Upper lobe of right lung (tissue), 1 donor: ENCODE measurements at regions not wholly inside any gene's neighbourhood (a gene's known extent, or its start where the extent isn't known, plus 50 kb on each side); places are given as distances from the start of the nearest gene placed in this dataset.
"Not testable (repeated sequence)": the region's sequence is repeated elsewhere in the genome, so short reads cannot be mapped to it uniquely, and the experiment has no call there.

Experiments used
- ATAC-seq: fragments of 200-7000 bp; cut with Tn5 transposase; one replicate; pipeline ENCODE4 v1.9.1; 2020; ENCODE audit warnings: mild to moderate bottlenecking, moderate library complexity
- DNase-seq: peaks from one replicate; pipeline ENCODE4 v3.0.0-alpha.2; 2020
- H3K27ac ChIP-seq: fragments of 200-600 bp; one replicate; pipeline ENCODE4 v1.8.0; 2022
- H3K27me3 ChIP-seq: fragments of 200-600 bp; one replicate; pipeline ENCODE4 v1.8.0; 2022; ENCODE audit warnings: mild to moderate bottlenecking
- H3K36me3 ChIP-seq: fragments of 200-600 bp; one replicate; pipeline ENCODE4 v1.8.0; 2022
- H3K4me1 ChIP-seq: fragments of 200-600 bp; one replicate; pipeline ENCODE4 v1.8.0; 2022
- H3K4me3 ChIP-seq: fragments of 200-600 bp; one replicate; pipeline ENCODE4 v1.8.0; 2022; ENCODE audit warnings: mild to moderate bottlenecking
- H3K9me3 ChIP-seq: fragments of 200-600 bp; one replicate; pipeline ENCODE4 v1.8.0; 2022
- CTCF ChIP-seq: fragments of 200-600 bp; IDR thresholded peaks from one replicate; pipeline ENCODE4 v1.8.0; 2022; ENCODE audit warnings: antibody characterized with exemption
- intact Hi-C: fragments of 100-400 bp; cut with DNase I; formaldehyde crosslinking; loops from one replicate; pipeline ENCODE4 v1.11.0; 2022
- donor health status: DM: no; HTN: yes; CAD: no; lungs with severe emphysema.

- no peak for TF ChIP-seq CTCF
- no peak overlapping the region for H3K4me3 ChIP-seq
- H3K27ac ChIP-seq: no peak overlapping the region
- H3K27me3 ChIP-seq: no peaks in the 10 kb centered on the region
- intact Hi-C loops: no loop called here
- no peak for ATAC-seq
- H3K9me3 ChIP-seq: no peaks in the 10 kb centered on the region
- no peak for DNase-seq
- no peaks in the 10 kb centered on the region for H3K4me1 ChIP-seq
- no peaks in the 10 kb centered on the region for H3K36me3 ChIP-seq
These were observed 127.2 kb downstream of the ZNF486 start for GRCh38 chr19:20294181-20294580.

DNA sequence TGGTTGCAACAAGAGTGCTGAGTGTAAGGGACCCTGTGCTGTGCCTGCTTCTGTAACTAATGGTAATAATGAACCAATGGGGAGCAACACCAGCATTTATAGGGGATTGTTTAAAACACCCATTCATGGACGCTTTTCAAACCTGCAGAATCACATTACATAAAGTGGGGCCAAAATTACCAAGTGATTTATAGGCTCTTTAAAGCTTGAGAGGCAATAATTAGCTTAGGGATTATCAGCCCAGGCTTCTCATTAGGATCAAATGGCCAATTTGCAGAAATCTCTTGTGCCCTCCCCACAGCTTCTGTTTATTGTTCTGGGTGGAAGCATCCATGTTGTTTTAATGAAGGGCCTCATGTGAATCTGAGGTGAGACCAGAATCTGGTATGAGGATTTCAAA, 125.5 kb downstream of the ZNF486 start:
- H3K9me3 ChIP-seq, DNase-seq, H3K27ac ChIP-seq, intact Hi-C loops, ATAC-seq, H3K27me3 ChIP-seq, H3K4me1 ChIP-seq, H3K36me3 ChIP-seq, H3K4me3 ChIP-seq: not testable (repeated sequence)

DNA sequence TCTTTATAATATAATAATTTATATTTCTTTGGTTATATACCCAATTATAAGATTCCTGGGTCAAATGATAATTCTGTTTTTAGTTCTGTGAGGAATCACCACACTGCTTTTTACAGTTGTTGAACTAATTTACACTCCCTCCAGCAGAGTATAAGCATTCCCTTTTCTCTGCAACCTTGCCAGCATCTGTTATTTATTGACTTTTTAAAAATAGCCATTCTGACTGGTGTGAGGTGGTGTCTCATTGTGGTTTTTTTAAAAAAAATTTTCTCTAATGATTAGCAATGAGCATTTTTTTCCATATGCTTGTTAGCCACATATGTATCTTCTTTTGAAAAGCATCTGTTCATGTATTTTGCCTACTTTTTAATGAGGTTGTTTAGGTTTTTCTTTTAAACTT, 122.2 kb downstream of the ZNF486 start:
- Histone ChIP-seq H3K36me3 (no peaks in the 10 kb centered on the region), H3K4me3 (no peak overlapping the region), H3K27me3 (no peaks in the 10 kb centered on the region), H3K9me3 (no peaks in the 10 kb centered on the region), H3K4me1 (no peaks in the 10 kb centered on the region), H3K27ac (no peak overlapping the region)
- intact Hi-C loops: no loop called here
- TF ChIP-seq CTCF: no peak
- DNase-seq: no peak
- no peak for ATAC-seq

DNA sequence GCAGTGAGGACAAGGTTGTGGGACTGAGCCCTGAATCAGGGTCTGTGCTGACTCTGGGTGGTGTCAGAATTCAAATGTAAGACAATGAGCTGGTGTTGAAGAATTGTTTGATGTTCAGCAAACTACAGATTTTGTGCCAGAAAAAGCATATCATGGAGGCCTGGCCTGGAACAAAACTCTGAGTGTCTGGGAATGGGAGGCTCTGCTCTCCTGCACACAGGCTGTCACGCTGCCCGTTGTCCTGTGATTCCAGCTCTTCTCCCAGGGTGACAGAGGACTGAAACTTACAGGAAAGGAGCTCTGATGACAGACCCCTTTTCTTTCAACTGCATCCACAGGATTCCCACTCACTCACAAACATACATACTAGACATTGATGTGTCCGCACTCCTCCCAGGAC, 120.1 kb downstream of the ZNF486 start:
- intact Hi-C loops: no loop called here
- ATAC-seq: no peak
- Histone ChIP-seq H3K9me3 (no peaks in the 10 kb centered on the region), H3K27me3 (no peaks in the 10 kb centered on the region), H3K4me3 (no peak overlapping the region), H3K27ac (no peak overlapping the region), H3K4me1 (no peaks in the 10 kb centered on the region), H3K36me3 (no peaks in the 10 kb centered on the region)
- no peak for TF ChIP-seq CTCF
- DNase-seq: no peak

DNA sequence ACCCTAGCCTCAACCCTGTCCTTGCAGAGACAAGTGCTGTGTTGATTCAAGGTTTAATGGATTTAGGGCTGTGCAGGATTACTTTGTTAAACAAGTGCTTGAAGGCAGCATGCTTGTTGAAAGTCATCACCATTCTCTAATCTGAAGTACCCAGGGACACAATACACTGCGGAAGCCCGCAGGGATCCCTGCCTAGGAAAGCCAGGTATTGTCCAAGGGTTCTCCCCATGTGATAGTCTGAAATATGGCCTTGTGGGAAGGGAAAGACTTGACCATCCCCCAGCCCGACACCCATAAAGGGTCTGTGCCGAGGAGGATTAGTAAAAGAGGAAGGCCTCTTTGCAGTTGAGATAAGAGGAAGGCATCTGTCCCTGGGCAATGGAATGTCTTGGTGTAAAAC, 118.9 kb downstream of the ZNF486 start:
- ATAC-seq, H3K27me3 ChIP-seq, H3K9me3 ChIP-seq, H3K4me1 ChIP-seq, H3K36me3 ChIP-seq, H3K27ac ChIP-seq, DNase-seq, H3K4me3 ChIP-seq, intact Hi-C loops: not testable (repeated sequence)

GRCh38 chr19:20279516-20279915, 112.5 kb downstream of the ZNF486 start:
- no peak for TF ChIP-seq CTCF
- no peaks in the 10 kb centered on the region for H3K27me3 ChIP-seq
- no peak overlapping the region for H3K4me3 ChIP-seq
- no peaks in the 10 kb centered on the region for H3K36me3 ChIP-seq
- H3K27ac ChIP-seq: no peak overlapping the region
- no peak for ATAC-seq
- no peaks in the 10 kb centered on the region for H3K9me3 ChIP-seq
- H3K4me1 ChIP-seq: no peaks in the 10 kb centered on the region
- intact Hi-C loops: no loop called here
- no peak for DNase-seq

GRCh38 chr19:20278342-20278741, 111.3 kb downstream of the ZNF486 start:
- ATAC-seq: no peak

GRCh38 chr19:20276732-20277082, 109.7 kb downstream of the ZNF486 start:
- H3K9me3 ChIP-seq, H3K4me1 ChIP-seq, DNase-seq, ATAC-seq, H3K4me3 ChIP-seq, intact Hi-C loops, H3K27me3 ChIP-seq, H3K36me3 ChIP-seq, H3K27ac ChIP-seq: not testable (repeated sequence)

More at GRCh38 chr19:20278342-20278741, 111.3 kb downstream of the ZNF486 start:
- Histone ChIP-seq H3K4me3 (no peak overlapping the region), H3K27ac (no peak overlapping the region), H3K9me3 (no peaks in the 10 kb centered on the region), H3K27me3 (no peaks in the 10 kb centered on the region), H3K4me1 (no peaks in the 10 kb centered on the region), H3K36me3 (no peaks in the 10 kb centered on the region)
- no peak for DNase-seq
- intact Hi-C loops: no loop called here
- TF ChIP-seq CTCF: no peak
